C1 segment of cervical spinal cord (tissue), 14 donors: ENCODE measurements at regions not wholly inside any gene's neighbourhood (a gene's known extent, or its start where the extent isn't known, plus 50 kb on each side); places are given as distances from the start of the nearest gene placed in this dataset.
A peak's percentile ranks its signal among the peaks of the same experiment; 100 is the strongest.

Experiments used
- DNase-seq, 14 donors: peaks; one replicate each; lab custom pipeline; 2025; lab: John Stamatoyannopoulos, UW

DNA sequence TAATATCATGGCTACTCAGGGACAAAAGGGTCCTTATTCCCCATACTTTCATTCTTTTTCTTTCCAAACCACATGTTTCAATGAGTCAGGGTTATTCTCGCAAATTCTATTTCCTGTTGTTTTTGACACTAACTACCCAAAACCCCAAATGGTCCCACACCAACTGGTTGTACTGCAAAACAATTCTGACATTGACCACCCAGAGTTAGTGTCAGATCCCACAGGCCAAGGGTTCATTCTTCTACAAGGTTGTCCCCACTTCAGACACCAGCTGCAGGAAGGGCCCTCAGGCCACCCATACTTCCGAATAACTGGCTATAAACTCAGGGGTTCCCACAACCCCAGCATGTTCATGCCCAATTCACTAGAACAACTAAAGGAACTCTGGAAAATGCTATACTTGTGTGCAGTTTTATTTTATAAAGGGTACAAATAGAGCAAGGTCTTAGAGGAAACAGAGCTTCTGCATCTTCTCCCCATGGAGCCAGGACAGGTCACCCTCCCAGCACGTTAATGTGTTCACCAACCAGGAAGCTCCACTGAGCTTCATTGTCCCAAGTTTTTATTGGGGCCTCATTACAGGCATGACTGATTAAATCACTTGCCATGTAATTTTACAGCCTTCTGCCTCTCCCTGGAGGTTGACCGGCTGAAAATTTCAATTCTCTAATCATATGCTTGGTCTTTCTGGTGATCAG is 334.8 kb downstream of the DRD1 start:
- no peak for DNase-seq

GRCh38 chr5:175107865-175108264 is 336.1 kb downstream of the DRD1 start:
- DNase-seq, result no peak

DNA sequence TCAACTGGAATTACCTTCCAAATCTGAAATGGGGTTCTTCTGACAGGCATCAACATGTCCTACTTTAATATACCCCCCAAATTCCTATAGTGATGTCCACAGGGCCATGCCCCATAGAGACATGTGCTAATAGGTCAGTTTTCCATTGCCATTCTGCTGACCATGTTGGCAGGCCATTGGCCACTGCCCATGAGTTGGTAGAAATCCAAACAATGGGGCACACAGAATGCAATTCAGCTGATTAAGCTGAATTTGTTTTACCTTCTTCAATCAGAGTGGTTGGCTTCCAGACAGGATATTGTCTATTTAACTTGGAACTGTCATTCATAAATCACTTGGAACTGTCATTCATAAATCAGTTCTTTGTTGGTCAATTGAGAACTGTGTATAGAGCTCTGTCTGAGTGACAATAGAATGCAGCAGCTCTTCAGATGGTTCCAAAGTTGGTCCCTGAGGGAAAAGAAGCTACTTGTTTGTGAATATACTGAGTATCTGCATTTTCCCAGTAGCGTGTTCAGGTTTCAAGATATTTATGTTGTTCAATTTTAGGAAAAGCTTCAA is 336.9 kb downstream of the DRD1 start:
- DNase-seq, result no peak

GRCh38 chr5:175104677-175105076 is 339.3 kb downstream of the DRD1 start:
- DNase-seq, result no peak

DNA sequence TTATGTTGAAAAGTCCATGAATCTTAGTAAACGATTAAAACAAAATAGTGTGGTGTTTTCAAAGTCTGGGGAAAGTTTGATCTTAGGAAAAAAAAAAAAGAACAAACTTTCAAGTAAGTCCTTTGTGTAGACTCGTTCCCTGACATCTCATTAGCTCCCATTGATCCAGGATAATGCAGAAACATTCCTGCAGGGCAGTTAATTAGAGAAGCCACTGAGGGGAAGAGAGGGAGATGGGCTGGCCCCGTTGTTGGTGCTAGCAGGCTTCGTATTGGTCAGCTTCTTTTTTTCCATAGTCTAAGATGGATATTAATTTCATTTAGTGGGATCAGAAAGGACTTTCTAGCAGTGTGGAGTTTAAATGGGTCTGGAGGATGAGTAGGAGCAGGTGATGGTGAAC is 340.2 kb downstream of the DRD1 start:
- DNase-seq, result no peak

- no peak for DNase-seq
Observed at GRCh38 chr5:175102717-175103116, 341.3 kb downstream of the DRD1 start.

- DNase-seq, result no peak
Observed at GRCh38 chr5:175098301-175098700, 345.7 kb downstream of the DRD1 start.

- DNase-seq, result no peak
Observed at GRCh38 chr5:175096469-175097165, 347.4 kb downstream of the DRD1 start.

- DNase-seq, result no peak
Observed at GRCh38 chr5:175094461-175094860, 349.5 kb downstream of the DRD1 start.

DNA sequence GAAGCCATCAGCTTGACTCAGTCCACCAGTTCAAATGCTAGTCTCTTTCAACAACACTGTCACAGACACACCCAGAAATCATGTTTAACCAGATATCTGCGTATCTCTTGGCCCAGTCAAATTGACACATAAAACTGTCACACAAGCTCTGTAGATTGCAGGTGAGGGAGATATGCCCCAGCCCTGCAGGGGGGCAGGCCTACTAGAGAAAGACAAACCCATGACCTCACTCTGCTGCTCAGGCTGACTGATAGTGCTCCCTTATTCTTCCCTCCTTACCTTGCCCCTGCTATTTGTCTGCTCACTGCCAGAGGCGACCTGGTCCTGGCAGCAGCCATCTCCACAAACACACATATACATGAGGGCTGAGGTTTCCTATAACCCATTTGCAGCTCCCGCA is 351.3 kb downstream of the DRD1 start:
- DNase-seq, result no peak

DNA sequence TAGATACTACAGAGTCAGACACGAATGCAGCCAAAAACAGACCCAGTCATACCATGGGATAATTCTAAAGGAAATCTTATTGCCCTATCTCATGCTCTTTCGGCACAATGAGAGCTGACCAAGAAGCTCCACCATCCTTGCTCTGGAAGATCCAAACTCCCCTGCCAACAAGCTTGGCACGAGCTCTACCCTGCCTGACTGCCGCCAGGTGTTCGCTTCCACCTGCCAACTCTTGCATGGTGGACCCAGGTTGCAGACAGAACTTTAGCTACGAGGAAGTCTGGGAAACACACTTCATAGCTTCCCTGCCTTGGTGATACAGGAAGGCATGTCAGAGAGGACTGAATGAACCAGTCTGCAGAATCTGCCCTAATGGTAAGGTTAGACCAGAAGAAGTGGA is 355.0 kb downstream of the DRD1 start:
- no peak for DNase-seq

DNA sequence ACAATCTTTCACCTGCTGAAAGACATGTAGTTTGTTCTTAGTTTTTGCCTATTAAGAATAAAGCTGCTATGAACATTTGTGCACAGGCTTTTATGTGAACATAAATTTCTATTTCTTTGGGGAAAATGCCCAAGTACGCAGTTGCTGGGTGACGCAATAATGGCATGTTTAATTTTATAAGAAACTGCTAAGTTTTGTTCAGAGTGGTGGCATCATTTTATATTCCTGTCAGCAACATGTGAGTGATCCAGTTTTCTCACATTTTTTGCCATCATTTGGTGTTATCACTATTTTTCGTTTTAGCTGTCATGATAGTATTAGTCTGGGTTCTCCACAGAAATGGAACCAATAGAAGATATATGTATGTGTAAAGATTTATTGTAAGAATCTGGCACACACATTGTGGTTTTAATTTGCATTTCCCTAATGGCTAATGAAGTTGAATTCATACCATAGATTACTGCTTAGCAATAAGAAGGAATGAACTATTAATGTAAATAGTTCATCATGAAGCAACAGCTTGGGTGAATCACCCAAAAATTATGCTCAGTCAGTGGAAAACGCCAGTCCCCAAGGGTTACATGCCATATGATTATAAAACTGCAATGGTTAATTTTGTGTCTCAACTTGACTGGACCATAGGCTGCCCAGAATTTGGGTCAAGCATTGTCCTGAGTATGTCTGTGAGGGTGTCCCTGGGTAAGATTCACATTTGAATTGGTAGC is 358.6 kb downstream of the MSX2 start:
- no peak for DNase-seq

DNA sequence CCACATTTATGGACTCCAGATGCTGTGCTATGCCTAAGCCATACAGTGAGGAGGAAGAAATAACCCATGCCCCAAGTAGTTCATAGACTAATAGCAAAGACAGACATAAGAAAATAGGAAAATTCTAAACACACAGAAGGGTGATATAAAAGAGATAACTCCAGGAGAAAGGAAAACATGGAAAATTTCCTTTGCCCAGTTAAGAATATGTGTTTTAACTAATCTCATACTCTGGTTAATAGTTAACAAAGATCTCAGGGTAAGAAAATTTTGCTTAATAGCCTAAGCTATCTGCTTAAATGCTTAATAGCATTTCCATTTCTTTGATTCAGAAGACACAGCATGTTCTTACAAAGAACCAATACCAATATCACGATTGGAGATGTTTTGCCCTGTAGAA is 358.0 kb downstream of the MSX2 start:
- no peak for DNase-seq

DNA sequence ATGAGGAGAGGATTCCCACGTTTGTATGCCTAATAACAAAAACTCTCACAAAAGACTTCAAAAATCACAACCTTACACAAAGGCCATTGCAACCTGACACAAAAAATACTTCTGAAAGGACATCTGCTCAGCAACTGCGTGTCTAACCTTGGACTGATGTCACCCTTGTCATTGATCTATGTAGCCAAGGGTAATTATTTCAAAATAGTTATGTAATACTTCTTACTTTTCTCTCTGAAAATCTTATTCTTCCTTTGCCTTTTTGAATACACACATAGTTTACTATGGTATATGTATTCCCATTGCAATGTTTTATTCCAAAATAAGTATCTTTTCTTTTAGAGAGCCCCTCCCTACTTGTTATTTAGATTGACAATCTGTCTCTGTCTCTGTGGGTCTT is 355.3 kb downstream of the MSX2 start:
- no peak for DNase-seq

- no peak for DNase-seq
Observed at GRCh38 chr5:175070283-175070682, 345.9 kb downstream of the MSX2 start.

DNA sequence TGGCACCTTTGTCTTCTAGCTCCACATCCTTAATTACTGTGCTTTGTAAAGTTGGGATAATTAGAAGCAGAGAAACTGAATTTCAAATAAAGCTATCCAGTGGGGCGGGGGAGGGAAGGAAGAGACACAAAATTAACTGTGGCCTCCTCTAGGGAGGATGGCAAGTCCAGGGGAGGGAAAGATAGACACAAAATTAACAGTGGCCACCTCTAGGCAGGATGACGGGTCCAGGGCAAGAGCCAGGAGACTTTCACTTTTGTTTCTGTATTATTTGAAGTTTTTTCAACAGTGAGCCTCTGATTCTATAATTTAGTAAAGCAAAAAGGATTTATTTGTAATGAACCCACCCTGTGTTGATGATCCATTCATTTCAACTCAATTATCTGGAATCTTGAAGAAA is 335.9 kb downstream of the MSX2 start:
- DNase-seq, result no peak

- DNase-seq, result peak in 8 of 14 donors; percentile 2 to 41 (median 14)
Observed at GRCh38 chr5:175059687-175060211, 335.4 kb downstream of the MSX2 start.

- no peak for DNase-seq
Observed at GRCh38 chr5:175056831-175057230, 332.4 kb downstream of the MSX2 start.

DNA sequence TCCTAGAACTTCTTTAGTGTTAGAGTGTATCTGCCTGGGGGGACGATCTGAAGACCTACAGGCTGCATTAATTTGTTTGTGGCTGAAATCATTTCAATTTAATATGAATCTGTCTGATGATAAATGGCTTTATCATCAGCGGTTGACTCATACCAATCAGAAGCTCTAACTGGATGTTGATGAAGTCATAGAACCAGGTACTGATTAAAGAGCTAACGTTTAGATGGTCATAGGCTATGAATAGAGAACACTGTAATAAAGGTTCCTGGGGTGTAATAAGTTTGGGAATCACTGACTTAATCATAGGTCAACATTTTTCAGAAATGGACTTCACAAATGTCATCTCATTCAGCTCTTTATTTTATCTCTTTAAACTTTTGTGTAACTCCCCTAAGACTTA is 329.9 kb downstream of the MSX2 start:
- no peak for DNase-seq

DNA sequence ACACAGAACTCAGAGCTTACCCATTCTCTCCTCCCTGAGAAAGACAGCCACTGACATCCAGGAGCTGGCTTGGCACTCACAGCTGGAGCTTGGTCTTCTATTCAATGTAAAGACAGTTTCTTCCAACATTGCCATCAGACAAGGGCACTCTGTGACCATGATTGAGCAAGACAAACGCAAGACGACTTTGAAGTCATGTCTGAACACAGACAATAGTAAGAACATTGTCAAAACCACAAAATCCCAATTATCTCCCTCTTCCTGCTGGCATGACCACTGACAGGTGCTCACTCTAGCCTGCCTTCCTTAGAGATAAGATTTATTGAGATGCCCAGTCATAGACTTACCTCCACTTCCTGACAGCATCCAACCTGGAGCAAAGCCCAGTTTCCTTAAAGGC is 328.0 kb downstream of the MSX2 start:
- DNase-seq, result no peak

DNA sequence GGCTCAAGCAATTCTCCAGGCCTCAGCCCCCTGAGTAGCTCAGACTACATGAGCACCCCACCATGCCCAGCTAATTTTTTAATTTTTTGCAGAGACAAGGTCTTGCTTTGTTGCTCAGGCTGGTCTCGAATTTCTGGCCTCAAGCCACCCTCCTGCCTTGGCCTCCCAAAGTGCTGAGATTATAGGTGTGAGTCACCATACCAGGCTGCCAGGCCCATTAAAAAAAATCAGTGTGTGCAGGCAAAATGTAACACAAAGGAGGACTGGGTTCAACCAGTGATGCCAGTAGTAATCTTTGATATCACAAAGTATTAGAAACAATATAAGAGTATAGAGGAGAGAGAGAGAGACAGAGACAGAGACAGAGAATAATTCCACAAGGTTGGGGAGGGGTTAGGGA is 322.7 kb downstream of the MSX2 start:
- no peak for DNase-seq

DNA sequence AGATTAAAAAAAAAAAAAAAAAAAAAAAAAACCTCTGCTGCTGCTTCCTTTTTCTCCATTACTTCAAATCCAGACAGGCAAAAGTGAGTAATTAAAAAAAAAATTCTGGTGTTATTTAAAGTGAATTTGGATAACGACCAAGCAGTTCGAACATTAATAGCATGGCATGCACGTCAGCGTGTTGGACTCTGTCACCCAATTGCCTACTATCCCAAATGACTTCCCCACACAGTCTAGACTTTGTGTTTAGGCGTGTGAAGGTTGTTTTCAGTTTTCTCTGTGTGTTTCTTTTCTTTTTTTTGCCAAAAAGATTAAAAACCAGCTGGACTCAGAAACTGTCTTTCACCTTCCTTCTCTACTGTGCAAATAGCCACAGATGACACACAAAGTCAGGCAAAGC is 321.4 kb downstream of the MSX2 start:
- DNase-seq, result no peak
